Jurkat, Clone E6-1 (cell line): ENCODE measurements at regions not wholly inside any gene's neighbourhood (a gene's known extent, or its start where the extent isn't known, plus 50 kb on each side); places are given as distances from the start of the nearest gene placed in this dataset.
"Not testable (repeated sequence)": the region's sequence is repeated elsewhere in the genome, so short reads cannot be mapped to it uniquely, and the experiment has no call there.

ENCODE experiments used
- DNase-seq: peaks from one replicate; pipeline ENCODE4 v3.0.0-alpha.2; 2011; ENCODE audit warnings: low read depth, low spot score
- H3K4me3 ChIP-seq: 2 replicates; pipeline ENCODE4 v1.5.1; 2011; ENCODE audit warnings: mild to moderate bottlenecking, low read length, control low read depth, moderate library complexity

DNA sequence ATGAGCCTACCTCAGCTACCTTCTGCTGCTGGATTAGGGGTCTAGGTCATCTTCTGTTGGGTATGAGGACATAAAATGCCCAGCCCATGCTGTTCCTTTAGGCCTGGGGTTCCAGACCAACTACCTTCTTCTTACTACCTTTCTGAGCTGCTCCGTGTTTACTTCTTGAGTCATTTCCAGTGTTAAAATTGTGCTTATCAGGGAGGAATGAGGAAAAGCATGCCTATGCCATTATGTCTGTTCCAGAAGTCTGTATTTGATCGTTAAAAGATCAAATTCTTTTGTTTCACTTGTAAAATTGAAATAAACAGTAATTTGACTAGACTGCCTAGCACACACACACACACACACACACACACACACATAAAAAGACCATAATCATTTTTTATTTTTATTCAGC lies 1912.7 kb upstream of the TENM3 start:
- DNase-seq = no peak
- no peak overlapping the region for H3K4me3 ChIP-seq

- no peak for DNase-seq
- H3K4me3 ChIP-seq = no peak overlapping the region
Measured at GRCh38 chr4:180333162-180333561, 1910.0 kb upstream of the TENM3 start.

- no peak overlapping the region for H3K4me3 ChIP-seq
- no peak for DNase-seq
Measured at GRCh38 chr4:180335566-180335965, 1907.6 kb upstream of the TENM3 start.

DNA sequence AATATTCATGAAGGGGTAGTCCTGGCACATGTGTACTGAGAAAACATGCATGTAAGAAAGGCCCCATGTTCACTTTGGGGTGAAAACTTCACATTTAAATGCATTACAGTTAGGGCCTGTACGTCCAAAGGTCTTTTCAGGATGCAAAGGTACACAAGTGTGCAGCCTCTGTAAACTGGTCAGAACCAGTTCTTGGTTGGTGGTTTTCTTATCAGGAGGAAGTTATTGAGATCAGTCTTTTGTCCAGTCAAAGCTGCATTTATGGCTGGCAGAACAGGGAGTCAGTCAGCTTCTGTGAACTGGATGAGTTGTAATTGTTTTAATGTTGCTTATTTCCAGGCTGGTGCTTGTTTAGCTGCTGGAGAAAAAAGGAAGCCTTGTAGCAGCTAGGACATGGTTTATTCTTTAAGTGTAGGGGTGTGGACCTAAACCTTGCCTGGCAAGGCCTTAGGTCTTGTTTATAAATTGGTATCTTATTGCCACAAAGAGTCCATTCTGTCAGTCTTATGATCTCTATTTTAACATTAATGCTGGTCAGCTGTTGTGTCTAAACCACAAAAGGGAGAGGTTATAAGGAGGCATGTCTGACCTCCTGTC lies 1906.6 kb upstream of the TENM3 start:
- DNase-seq = no peak
- H3K4me3 ChIP-seq = no peak overlapping the region

DNA sequence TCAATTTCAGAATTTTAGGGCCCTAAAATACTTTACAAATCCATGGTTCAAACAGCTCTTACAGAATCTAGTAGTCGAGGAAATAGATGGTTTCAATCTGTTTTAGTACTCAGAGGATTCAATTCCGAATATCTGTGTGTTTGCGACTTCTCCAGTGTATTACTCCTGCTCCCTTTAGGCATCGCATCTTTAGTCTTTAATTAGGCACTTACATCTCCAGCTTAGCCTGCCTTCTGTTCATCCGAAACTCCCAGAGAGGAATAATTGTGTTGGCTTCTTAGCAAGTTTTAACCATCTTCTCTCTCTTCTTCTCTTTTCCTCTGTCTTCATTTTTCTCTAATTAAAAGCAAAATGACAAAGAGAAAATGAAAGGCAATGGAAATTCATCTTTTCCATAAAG lies 1901.3 kb upstream of the TENM3 start:
- no peak overlapping the region for H3K4me3 ChIP-seq
- no peak for DNase-seq

DNA sequence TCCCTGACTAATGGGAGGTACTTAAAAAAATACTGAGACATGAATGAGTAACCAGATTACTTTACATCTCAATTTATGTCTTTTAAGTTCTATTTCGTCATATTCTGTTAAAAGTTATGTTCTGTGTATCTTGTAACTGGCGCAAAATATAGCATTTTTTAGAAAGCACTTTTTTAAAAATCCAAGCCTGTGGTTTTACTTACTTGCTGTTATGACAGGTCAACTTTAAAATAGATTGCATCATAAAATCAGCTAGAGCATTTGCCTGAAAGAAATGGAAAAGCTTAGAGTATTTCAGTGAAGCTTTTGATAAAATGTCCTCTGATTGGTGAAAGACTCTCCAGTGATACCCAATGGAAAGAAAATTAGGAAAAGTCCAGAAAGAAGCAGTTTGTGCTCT lies 1892.3 kb upstream of the TENM3 start:
- H3K4me3 ChIP-seq = no peak overlapping the region
- no peak for DNase-seq

DNA sequence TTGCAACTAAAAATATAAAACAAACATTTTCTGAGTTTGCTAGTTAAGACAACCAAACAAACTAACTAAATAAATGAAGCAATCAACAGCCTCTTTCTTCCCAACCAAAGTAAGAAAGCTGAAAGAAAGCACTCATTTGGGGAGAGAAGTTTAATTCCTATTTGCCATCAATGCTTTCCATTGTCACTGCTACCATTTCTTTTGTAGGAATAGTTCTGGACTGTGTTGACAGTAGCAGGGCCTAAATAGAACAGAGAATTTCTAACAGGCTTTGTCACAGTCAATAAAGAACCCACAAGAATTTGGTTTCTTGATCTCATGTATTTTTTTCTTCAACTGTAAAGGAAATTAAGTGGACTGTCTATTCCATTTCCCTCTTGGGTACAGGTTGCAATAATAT lies 1886.4 kb upstream of the TENM3 start:
- H3K4me3 ChIP-seq = no peak overlapping the region
- DNase-seq = no peak

DNA sequence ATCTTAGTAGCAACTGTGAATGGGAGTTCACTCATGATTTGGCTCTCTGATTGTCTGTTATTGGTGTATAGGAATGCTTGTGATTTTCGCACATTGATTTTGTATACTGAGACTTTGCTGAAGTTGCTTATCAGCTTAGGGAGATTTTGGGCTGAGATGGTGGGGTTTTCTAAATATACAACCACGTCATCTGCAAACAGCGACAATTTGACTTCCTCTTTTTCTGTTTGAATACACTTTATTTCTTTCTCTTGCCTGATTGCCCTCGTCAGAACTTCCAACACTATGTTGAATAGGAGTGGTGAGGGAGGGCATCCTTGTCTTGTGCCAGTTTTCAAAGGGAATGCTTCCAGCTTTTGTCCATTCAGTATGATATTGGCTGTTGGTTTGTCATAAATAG lies 1883.1 kb upstream of the TENM3 start:
- not testable (repeated sequence) for DNase-seq, H3K4me3 ChIP-seq

DNA sequence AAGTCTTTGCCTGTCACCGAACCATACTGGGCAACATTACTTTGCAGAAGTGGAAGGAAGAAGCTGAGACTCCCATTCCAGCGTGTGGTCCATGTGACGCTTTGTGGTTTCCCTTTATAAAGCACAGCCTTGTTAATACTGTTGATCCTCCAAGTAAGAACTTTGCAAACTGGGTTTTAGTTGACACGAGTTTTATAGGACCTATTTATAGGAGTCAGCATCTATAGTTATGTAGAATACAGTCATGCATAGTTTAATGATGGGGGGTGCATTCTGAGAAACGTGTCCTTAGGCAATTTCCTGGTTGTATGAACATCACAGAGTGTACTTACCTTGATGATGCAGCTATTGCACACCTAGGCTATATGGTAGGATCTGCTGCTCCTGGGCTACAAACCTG lies 1879.4 kb upstream of the TENM3 start:
- no peak for DNase-seq
- no peak overlapping the region for H3K4me3 ChIP-seq

GRCh38 chr4:180372691-180373090 lies 1870.5 kb upstream of the TENM3 start:
- H3K4me3 ChIP-seq = no peak overlapping the region
- no peak for DNase-seq

- H3K4me3 ChIP-seq = no peak overlapping the region
- no peak for DNase-seq
Measured at GRCh38 chr4:180377741-180378140, 1865.5 kb upstream of the TENM3 start.

DNA sequence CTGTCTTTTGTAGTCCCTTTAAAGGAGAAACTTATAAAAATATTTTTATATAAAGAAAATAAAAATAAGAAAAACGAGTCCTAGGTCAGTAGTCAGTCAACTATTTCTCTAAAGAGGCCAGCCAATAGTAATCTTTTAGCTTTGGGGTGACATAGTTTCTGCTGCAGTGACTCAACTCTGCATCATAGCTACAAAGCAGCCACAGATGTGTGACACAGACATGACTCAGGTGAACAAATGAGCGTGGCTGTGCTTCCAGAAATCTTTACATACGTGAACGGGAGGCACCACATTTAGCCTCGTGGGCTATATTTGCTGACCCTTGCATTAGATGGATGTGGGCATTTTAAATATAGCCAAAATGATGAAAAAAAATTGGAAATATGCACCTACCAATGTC lies 1862.5 kb upstream of the TENM3 start:
- no peak overlapping the region for H3K4me3 ChIP-seq
- no peak for DNase-seq

DNA sequence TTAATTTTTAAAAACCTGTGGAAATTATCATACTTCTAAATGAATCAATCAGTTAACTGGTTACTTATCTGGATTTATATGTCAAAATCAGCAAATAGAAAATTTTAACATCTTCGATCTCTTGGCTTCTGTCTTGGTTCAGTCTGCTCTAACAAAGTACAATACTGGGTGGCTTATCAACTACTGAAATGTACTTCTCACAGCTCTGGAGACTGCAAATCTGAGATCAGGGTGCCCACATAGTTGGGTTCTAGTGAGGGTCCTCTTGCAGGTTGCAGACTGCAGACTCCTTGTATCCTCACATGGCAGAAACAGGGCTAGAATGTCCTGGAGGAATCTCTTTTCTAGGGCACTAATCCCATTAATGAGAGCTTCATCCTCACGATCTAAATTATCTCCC lies 1851.6 kb upstream of the TENM3 start:
- DNase-seq = no peak

DNA sequence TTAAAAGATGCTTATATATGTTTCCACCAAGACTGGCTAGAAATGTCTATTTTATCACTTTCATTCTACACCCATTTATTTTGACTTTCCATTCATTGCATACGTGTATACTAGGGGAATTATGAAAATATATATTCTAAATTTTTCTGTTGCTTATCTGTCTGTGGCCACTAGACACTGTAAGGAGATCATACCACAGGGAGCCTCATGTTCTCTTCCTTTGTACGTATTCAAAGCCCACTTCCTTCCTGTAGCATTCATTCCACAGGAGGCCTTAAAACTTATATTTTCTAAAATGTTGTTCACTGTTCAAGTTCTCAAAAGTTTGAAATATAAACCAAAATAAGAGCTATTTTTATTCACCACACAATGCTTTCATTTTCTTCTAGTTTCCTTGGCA lies 1848.9 kb upstream of the TENM3 start:
- H3K4me3 ChIP-seq = no peak overlapping the region
- peak; percentile 56 for DNase-seq

More for the DNA sequence above, 1851.6 kb upstream of the TENM3 start:
- no peak overlapping the region for H3K4me3 ChIP-seq

DNA sequence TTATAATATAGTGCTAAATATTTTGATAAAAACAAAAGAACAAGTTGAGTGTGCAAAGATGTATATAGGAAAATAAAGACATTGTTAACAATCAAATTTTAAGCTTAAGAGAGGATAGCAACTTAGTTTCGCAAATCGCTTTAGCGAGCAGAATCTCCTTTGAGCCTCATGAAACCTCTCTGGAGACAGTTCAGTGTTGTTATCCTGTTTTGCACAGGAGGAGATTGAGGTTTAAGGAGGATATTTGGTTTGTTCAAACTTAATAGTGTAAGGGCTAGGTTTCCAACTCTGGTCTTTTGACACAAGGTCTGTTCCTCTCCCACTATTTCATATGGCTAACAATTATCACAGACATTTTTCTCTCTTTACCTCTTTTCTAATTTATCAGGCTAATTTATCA lies 1848.5 kb upstream of the TENM3 start:
- no peak overlapping the region for H3K4me3 ChIP-seq
- DNase-seq = peak; percentile 19

GRCh38 chr4:180398564-180398963 lies 1844.6 kb upstream of the TENM3 start:
- DNase-seq = no peak

GRCh38 chr4:180407275-180407885 lies 1835.8 kb upstream of the TENM3 start:
- no peak overlapping the region for H3K4me3 ChIP-seq
- DNase-seq = no peak

More at GRCh38 chr4:180398564-180398963, 1844.6 kb upstream of the TENM3 start:
- no peak overlapping the region for H3K4me3 ChIP-seq

DNA sequence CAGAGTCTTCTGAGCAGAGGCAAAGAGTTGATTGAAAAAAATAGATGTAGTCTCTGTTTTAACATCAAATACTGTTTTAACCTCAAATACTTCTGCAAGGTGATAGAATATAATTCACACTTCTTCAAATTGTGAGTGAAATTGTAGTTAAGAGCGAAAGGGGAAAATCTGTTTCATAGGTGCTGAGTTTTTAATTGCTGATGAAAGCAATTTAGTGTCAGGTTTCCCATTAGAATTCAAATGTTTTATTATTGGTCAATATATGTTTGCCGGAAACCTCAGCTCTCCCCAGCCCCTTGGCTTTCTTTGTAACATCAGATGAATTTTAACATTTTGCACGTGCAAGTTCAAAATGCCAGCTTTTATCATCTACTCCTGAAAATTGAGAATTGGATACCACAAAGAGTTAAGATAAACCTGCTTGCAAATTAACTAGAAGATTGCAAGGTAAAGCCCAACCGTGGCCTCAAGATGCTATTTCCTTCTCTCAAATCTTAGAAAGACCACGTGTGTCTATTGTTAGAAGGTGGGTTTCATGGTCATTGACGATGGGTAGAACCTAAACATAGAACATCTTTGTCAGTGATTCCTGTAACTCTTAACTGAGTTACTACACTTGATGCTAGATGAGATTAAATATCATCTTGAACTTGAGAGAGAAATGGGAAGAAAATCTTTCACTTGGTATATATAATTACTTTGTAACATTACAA lies 1824.2 kb upstream of the TENM3 start:
- H3K4me3 ChIP-seq = no peak overlapping the region
- no peak for DNase-seq

DNA sequence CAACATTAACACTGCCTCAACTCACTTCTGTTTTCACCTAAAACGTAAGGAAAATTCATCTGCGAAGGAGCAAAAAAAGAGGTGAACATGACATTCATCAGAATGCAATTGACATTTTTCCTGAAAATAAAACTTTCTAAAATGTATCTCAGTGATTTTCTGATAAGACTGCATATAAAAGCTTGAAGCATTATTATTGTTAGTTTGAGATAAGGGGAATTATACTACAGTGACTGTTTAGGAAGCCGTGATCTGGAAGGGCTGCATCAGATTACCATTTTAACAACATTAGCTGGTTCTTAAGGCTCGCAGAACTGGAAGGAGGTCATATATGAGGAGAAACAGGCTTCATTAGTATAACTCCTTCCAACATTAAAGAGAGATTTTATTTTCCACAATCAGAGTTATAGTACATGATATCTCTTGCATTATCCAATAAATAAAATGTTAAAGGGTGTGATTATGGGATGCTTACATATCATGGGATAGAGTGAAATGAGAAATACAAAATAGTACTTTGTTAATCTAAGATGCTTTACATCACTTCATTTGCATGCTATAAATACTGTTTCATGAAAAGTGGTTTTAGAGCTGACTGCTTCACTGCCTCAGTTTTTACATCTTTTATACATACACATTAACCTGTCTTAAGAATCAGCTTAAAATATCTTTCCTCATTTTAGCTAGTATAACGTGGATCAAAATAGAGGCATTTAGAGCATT lies 1820.1 kb upstream of the TENM3 start:
- no peak overlapping the region for H3K4me3 ChIP-seq
- no peak for DNase-seq

DNA sequence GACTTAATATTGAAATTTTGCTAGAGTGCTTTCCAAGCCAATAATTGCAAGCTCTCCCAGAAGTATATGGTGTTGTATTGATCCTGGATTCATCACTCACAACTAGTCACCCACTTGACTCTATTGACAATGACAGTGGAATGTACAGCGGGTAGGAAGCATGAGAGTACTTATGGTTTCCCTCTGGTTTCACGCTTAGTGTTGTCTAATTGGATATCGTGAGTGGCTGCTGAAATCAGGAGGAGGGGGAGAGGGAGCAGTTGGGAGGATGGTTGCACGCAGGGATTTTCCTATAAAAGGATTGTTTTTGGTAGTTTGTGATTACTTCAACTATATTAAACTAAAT lies 1819.5 kb upstream of the TENM3 start:
- H3K4me3 ChIP-seq = no peak overlapping the region
- no peak for DNase-seq
